Gastrocnemius medialis (tissue), 4 donors: ENCODE measurements at regions not wholly inside any gene's neighbourhood (a gene's known extent, or its start where the extent isn't known, plus 50 kb on each side); places are given as distances from the start of the nearest gene placed in this dataset.

Experiments used
- ATAC-seq, 2 donors: fragments of 150-250 bp; one replicate each; pipeline ENCODE4 v1.9.1; 2016
- DNase-seq, 2 donors: peaks; one replicate each; pipeline ENCODE4 v3.0.0-alpha.2; 2019
- H3K27ac ChIP-seq, 4 donors: fragments of 200-600 bp; sonication (generic); 1 replicate in 1 of 4; 2 replicates in 3 of 4; pipeline ENCODE4 v1.5.1; 2016 to 2018; ENCODE audit warnings: mild to moderate bottlenecking in 2 of 4, moderate library complexity in 1 of 4
- H3K27me3 ChIP-seq, 3 donors: fragments of 200-600 bp; sonication (generic) in 2 of 3; 1 replicate in 1 of 3; 2 replicates in 2 of 3; pipeline versions ENCODE4 v1.5.1 to v1.6.0; 2016 to 2019; ENCODE audit warnings: mild to moderate bottlenecking in 1 of 3, moderate library complexity in 1 of 3
- H3K36me3 ChIP-seq, 2 donors: fragments of 200-600 bp; sonication (generic) in 1 of 2; one replicate each; pipeline ENCODE4 v1.5.1; 2017 to 2018
- H3K4me1 ChIP-seq, 2 donors: fragments of 200-600 bp; sonication (generic) in 1 of 2; one replicate each; pipeline ENCODE4 v1.5.1; 2016 to 2017; ENCODE audit warnings: mild to moderate bottlenecking in 2 of 2
- H3K4me3 ChIP-seq, 4 donors: fragments of 200-600 bp; sonication (generic) in 3 of 4; 1 replicate in 1 of 4; 2 replicates in 3 of 4; pipeline ENCODE4 v1.5.1; 2016 to 2019; ENCODE audit warnings: mild to moderate bottlenecking in 2 of 4
- H3K9me3 ChIP-seq, 3 donors: fragments of 200-600 bp; sonication (generic) in 2 of 3; 1 replicate in 1 of 3; 2 replicates in 2 of 3; pipeline ENCODE4 v1.5.1; 2016 to 2019
- POLR2A ChIP-seq, 2 donors: fragments of 450-650 bp; IDR thresholded peaks; one replicate each; pipeline ENCODE4 v1.6.1; 2017; ENCODE audit warnings: antibody characterized with exemption in 2 of 2, mild to moderate bottlenecking in 2 of 2, moderate library complexity in 2 of 2
- in situ Hi-C, 4 donors: fragments of 200-750 bp; cut with MboI; loops; one replicate each; pipeline versions ENCODE4 v1.15.0 to v1.8.0; 2017; ENCODE audit warnings: low sequenced_read_pairs in 4 of 4
- intact Hi-C: fragments of 100-400 bp; cut with DNase I; formaldehyde crosslinking; loops from one replicate; pipeline ENCODE4 v1.15.1; 2023; ENCODE audit warnings: low total_unique reads
- TF ChIP-seq, protein P1 (sequence below), 5 experiments: fragments of 450-650 bp in 3 of 5; fragments of 200-600 bp in 2 of 5; sonication (generic) in 2 of 5; IDR thresholded peaks in 4 of 5; conservative IDR thresholded peaks in 1 of 5; 1 replicate in 4 of 5; 2 replicates in 1 of 5; pipeline ENCODE4 v1.5.1; 2016 to 2019; ENCODE audit warnings: antibody characterized with exemption in 5 of 5, mild to moderate bottlenecking in 3 of 5, moderate library complexity in 3 of 5

DNA sequence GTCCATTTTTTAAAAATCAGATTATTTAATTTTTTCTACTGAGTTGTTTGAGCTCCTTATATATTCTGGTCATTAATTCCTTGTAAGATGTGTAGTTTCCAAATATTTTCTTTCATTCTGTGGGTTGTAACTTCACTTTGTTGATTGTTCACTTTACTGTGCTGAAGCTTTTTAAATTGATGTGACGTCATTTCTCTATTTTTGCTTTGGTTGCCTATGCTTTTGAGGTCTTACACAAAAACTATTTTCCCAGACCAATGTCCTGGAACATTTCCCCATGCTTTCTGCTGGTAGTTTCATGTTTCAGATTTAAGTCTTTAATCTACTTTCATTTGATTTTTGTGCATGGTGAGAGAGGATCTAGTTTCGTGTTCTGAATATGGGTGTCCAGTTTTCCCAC, 753.6 kb downstream of the TRIML1 start:
- TF ChIP-seq, protein P1, sequence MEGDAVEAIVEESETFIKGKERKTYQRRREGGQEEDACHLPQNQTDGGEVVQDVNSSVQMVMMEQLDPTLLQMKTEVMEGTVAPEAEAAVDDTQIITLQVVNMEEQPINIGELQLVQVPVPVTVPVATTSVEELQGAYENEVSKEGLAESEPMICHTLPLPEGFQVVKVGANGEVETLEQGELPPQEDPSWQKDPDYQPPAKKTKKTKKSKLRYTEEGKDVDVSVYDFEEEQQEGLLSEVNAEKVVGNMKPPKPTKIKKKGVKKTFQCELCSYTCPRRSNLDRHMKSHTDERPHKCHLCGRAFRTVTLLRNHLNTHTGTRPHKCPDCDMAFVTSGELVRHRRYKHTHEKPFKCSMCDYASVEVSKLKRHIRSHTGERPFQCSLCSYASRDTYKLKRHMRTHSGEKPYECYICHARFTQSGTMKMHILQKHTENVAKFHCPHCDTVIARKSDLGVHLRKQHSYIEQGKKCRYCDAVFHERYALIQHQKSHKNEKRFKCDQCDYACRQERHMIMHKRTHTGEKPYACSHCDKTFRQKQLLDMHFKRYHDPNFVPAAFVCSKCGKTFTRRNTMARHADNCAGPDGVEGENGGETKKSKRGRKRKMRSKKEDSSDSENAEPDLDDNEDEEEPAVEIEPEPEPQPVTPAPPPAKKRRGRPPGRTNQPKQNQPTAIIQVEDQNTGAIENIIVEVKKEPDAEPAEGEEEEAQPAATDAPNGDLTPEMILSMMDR (IDR thresholded peaks at IDR 0.05 in 4 of 5, conservative IDR thresholded peaks at IDR 0.05 in 1 of 5), result no peak
- H3K9me3 ChIP-seq, result no peaks in the 10 kb centered on the region

DNA sequence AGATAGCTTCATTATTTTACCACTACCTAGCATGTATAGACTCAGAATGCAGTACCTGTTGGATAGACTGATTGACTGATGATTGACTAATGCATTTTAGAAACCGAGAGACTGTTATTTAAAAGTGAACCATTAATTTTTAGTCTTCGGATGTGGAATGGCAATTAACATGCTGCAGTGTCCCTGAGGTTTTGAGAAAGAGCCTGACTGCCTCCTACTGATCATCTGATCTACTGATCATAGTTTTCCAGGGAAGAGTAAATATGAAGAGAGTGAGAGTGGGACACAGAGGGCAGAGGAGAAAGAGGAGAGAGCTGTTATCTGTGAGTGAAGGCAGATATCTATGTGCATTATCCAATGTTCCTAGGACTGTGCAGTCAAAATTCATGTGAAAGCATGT, 764.7 kb downstream of the TRIML1 start:
- TF ChIP-seq POLR2A (IDR thresholded peaks at IDR 0.05), result no peak
- TF ChIP-seq, protein P1 (IDR thresholded peaks at IDR 0.05 in 4 of 5, conservative IDR thresholded peaks at IDR 0.05 in 1 of 5), result no peak
- in situ Hi-C loops (no loop called here), intact Hi-C loops (no loop called here)
- Histone ChIP-seq H3K4me3 (no peak overlapping the region), H3K27ac (no peak overlapping the region), H3K27me3 (no peaks in the 10 kb centered on the region), H3K36me3 (no peaks in the 10 kb centered on the region), H3K9me3 (no peaks in the 10 kb centered on the region), H3K4me1 (no peaks in the 10 kb centered on the region)
- ATAC-seq (no peak), DNase-seq (no peak)

More for the DNA sequence above, 753.6 kb downstream of the TRIML1 start:
- no peaks in the 10 kb centered on the region for H3K36me3 ChIP-seq
- ATAC-seq, result no peak
- H3K27me3 ChIP-seq, result no peaks in the 10 kb centered on the region
- no peak overlapping the region for H3K27ac ChIP-seq
- no peaks in the 10 kb centered on the region for H3K4me1 ChIP-seq
- in situ Hi-C loops (no loop called here), intact Hi-C loops (no loop called here)
- no peak for DNase-seq
- no peak overlapping the region for H3K4me3 ChIP-seq

DNA sequence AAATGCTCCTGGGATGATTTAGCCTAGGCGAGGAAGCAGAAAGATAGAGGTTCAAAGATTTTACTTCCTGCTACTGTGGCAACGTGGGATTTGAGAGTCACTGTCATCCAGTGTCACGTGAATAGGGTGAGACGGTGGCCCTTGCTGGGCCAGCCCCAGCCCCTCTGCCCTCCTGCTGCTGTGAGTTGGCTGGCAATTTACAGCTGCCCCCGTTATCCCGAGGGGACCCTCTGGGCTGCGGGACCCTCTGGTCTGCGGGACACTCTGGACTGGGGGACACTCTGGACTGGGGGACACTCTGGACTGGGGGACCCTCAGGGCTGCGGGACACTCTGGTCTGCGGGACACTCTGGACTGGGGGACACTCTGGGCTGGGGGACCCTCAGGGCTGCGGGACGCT, 765.4 kb downstream of the TRIML1 start:
- DNase-seq (no peak), ATAC-seq (no peak)
- Histone ChIP-seq H3K27me3 (no peaks in the 10 kb centered on the region), H3K27ac (no peak overlapping the region), H3K9me3 (no peaks in the 10 kb centered on the region), H3K36me3 (no peaks in the 10 kb centered on the region), H3K4me3 (no peak overlapping the region), H3K4me1 (no peaks in the 10 kb centered on the region)
- TF ChIP-seq, protein P1 (IDR thresholded peaks at IDR 0.05 in 4 of 5, conservative IDR thresholded peaks at IDR 0.05 in 1 of 5), result no peak
- TF ChIP-seq POLR2A (IDR thresholded peaks at IDR 0.05), result no peak
- intact Hi-C loops, result no loop called here
- in situ Hi-C loops, result no loop called here

DNA sequence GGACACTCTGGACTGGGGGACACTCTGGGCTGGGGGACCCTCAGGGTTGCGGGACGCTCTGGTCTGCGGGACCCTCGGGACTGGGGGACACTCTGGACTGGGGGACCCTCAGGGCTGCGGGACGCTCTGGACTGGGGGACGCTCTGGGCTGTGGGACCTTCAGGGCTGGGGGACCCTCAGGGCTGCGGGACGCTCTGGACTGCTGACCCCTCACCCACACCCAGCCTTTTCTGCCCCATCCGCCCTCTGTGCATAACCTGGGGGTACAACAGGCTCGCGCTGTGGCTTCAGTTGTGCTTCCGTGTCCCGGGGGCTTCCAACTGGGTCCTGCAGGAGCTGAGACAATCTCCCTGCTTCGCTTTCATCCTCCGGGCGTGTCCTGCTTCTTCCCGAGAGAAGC, 766.0 kb downstream of the TRIML1 start:
- Histone ChIP-seq H3K4me3 (no peak overlapping the region), H3K36me3 (no peaks in the 10 kb centered on the region), H3K27me3 (no peaks in the 10 kb centered on the region), H3K4me1 (no peaks in the 10 kb centered on the region), H3K9me3 (no peaks in the 10 kb centered on the region), H3K27ac (no peak overlapping the region)
- in situ Hi-C loops (no loop called here), intact Hi-C loops (no loop called here)
- no peak for DNase-seq
- no peak for ATAC-seq
- no peak for TF ChIP-seq POLR2A (IDR thresholded peaks at IDR 0.05)
- TF ChIP-seq, protein P1 (IDR thresholded peaks at IDR 0.05 in 4 of 5, conservative IDR thresholded peaks at IDR 0.05 in 1 of 5), result no peak

DNA sequence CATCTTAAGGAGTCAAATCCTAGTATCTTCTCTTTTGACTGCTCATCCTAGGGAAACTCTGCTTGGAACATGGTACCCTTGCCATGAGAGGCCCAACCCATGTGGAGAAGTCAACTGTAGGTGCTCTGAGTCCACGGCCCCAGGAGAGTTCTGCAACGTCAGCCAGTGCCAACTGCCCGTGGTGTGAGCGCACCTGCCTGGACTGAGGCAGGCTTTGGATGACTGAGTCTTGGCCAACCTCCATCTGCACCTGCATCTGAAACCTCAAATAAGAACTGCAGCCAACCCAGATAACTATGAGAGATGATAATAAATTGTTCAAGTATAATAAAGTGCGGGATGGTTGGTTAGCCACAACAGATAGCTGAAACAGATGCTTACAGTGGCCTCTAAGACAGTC, 772.0 kb downstream of the TRIML1 start:
- no peak overlapping the region for H3K4me3 ChIP-seq
- in situ Hi-C loops (no loop called here), intact Hi-C loops (no loop called here)
- no peaks in the 10 kb centered on the region for H3K36me3 ChIP-seq
- TF ChIP-seq POLR2A (IDR thresholded peaks at IDR 0.05), result no peak
- TF ChIP-seq, protein P1 (IDR thresholded peaks at IDR 0.05 in 4 of 5, conservative IDR thresholded peaks at IDR 0.05 in 1 of 5), result no peak
- no peak overlapping the region for H3K27ac ChIP-seq
- no peaks in the 10 kb centered on the region for H3K9me3 ChIP-seq
- no peaks in the 10 kb centered on the region for H3K4me1 ChIP-seq
- H3K27me3 ChIP-seq, result no peaks in the 10 kb centered on the region
- no peak for ATAC-seq
- no peak for DNase-seq
